ENCODE measurements at regions not wholly inside any gene's neighbourhood (a gene's known extent, or its start where the extent isn't known, plus 50 kb on each side); places are given as distances from the start of the nearest gene placed in this dataset.

DNA sequence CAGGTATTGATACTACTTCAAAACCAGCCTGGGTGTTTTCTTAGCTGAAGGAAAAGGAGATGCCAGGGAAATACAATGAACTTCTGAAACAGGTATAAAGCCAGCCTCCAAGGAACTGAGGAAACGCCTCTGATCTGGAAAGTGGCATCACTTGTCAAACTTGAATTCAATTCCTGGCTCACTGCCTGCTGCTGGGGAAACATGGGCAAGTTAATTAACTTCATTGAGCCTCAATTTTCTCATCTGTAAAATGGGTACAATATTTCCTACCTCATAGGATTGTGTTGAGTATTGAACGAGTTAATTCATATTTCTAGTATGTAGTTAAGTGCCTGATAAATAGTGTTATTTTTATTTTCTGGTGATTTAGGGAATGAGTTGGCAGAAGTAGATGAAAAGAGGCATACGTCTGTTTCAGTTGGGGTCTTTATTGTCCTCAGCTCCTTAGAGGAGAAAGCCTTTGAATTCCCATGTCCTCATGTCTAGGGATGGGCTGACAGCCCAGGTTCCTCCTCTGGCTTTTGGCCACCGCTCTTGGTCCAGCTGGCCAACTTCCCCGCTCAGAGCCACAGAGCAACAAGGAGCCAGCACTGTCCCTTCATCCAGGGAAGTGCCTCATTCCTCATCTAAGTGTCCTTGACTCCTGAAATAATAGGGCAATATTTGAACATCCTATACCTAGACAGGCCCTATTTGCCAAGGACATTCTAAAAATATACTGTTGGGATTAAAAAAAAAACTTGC lies 210.5 kb upstream of the GATA6 start:
- FAIRE-seq (no peak), DNase-seq (ENCODE audit: low read depth, low spot score) (no peak)
- H2AFZ ChIP-seq (ENCODE audit: control insufficient read depth, low read length): no peak overlapping the region
- H3K4me3 ChIP-seq (ENCODE audit: control insufficient read depth in 2 of 3, extremely low read depth in 1 of 3, insufficient read depth in 2 of 3, low read depth in 1 of 3, low read length in 3 of 3): no peak overlapping the region
- H3K27ac ChIP-seq (ENCODE audit: control insufficient read depth, insufficient read depth, low read length): no peak overlapping the region
- H3K9ac ChIP-seq (ENCODE audit: control insufficient read depth, extremely low read depth, insufficient read depth, low read length): no peak overlapping the region
- peaks cover 5% of the 10 kb centered on the region for H3K27me3 ChIP-seq (ENCODE audit: control insufficient read depth, extremely low read depth, insufficient read depth, low read length)
- no peaks in the 10 kb centered on the region for H3K4me1 ChIP-seq (ENCODE audit: control insufficient read depth, extremely low read depth, insufficient read depth, low read length)
- H3K79me2 ChIP-seq (ENCODE audit: control insufficient read depth, insufficient read depth, low read length): no peaks in the 10 kb centered on the region
- H3K9me1 ChIP-seq (ENCODE audit: control insufficient read depth, extremely low read depth, insufficient read depth, low read length): no peaks in the 10 kb centered on the region
- no peaks in the 10 kb centered on the region for H3K9me3 ChIP-seq (ENCODE audit: control insufficient read depth, low read depth, low read length)
- dilution Hi-C loops (cut with MboI; ENCODE audit: extremely low pct_ligation_motif_present, low sequenced_read_pairs): no loop called here
- no peaks in the 10 kb centered on the region for H3K36me3 ChIP-seq (ENCODE audit: control insufficient read depth in 2 of 2, extremely low read depth in 1 of 2, insufficient read depth in 2 of 2, low read length in 2 of 2)
- H3K4me2 ChIP-seq (ENCODE audit: control insufficient read depth, extremely low read depth, insufficient read depth, low read depth, low read length): no peak overlapping the region
- TF ChIP-seq CTCF (optimal IDR thresholded peaks at IDR 0.05 in 1 of 3, IDR thresholded peaks at IDR 0.05 in 1 of 3, conservative IDR thresholded peaks at IDR 0.05 in 1 of 3; ENCODE audit: extremely low read depth in 1 of 3, insufficient read depth in 2 of 3, low read length in 3 of 3) (no peak), EZH2 (IDR thresholded peaks at IDR 0.05; ENCODE audit: low read length) (no peak)
- no peaks in the 10 kb centered on the region for H4K20me1 ChIP-seq (ENCODE audit: control insufficient read depth, extremely low read depth, insufficient read depth, low read length)

- TF ChIP-seq CTCF (optimal IDR thresholded peaks at IDR 0.05 in 1 of 3, IDR thresholded peaks at IDR 0.05 in 1 of 3, conservative IDR thresholded peaks at IDR 0.05 in 1 of 3; ENCODE audit: extremely low read depth in 1 of 3, insufficient read depth in 2 of 3, low read length in 3 of 3) (no peak), EZH2 (IDR thresholded peaks at IDR 0.05; ENCODE audit: low read length) (no peak)
- H3K27me3 ChIP-seq (ENCODE audit: control insufficient read depth, extremely low read depth, insufficient read depth, low read length): peaks cover 5% of the 10 kb centered on the region
- H2AFZ ChIP-seq (ENCODE audit: control insufficient read depth, low read length): no peak overlapping the region
- FAIRE-seq (no peak), DNase-seq (ENCODE audit: low read depth, low spot score) (no peak)
- H3K9ac ChIP-seq (ENCODE audit: control insufficient read depth, extremely low read depth, insufficient read depth, low read length): no peak overlapping the region
- no peak overlapping the region for H3K4me3 ChIP-seq (ENCODE audit: control insufficient read depth in 2 of 3, extremely low read depth in 1 of 3, insufficient read depth in 2 of 3, low read depth in 1 of 3, low read length in 3 of 3)
- H3K4me1 ChIP-seq (ENCODE audit: control insufficient read depth, extremely low read depth, insufficient read depth, low read length): no peaks in the 10 kb centered on the region
- no peaks in the 10 kb centered on the region for H3K79me2 ChIP-seq (ENCODE audit: control insufficient read depth, insufficient read depth, low read length)
- H3K9me3 ChIP-seq (ENCODE audit: control insufficient read depth, low read depth, low read length): no peaks in the 10 kb centered on the region
- no peaks in the 10 kb centered on the region for H4K20me1 ChIP-seq (ENCODE audit: control insufficient read depth, extremely low read depth, insufficient read depth, low read length)
- dilution Hi-C loops (cut with MboI; ENCODE audit: extremely low pct_ligation_motif_present, low sequenced_read_pairs): no loop called here
- H3K4me2 ChIP-seq (ENCODE audit: control insufficient read depth, extremely low read depth, insufficient read depth, low read depth, low read length): no peak overlapping the region
- no peaks in the 10 kb centered on the region for H3K9me1 ChIP-seq (ENCODE audit: control insufficient read depth, extremely low read depth, insufficient read depth, low read length)
- H3K27ac ChIP-seq (ENCODE audit: control insufficient read depth, insufficient read depth, low read length): no peak overlapping the region
- H3K36me3 ChIP-seq (ENCODE audit: control insufficient read depth in 2 of 2, extremely low read depth in 1 of 2, insufficient read depth in 2 of 2, low read length in 2 of 2): no peaks in the 10 kb centered on the region
Measured at GRCh38 chr18:21960189-21960588, 209.2 kb upstream of the GATA6 start.

Data from keratinocyte (primary cell).